Activated T-cell treated with anti-CD3 and anti-CD28 coated beads, Interleukin-2, amount 50 U/mL, for 48 hours (primary cell): ENCODE measurements at regions not wholly inside any gene's neighbourhood (a gene's known extent, or its start where the extent isn't known, plus 50 kb on each side); places are given as distances from the start of the nearest gene placed in this dataset.

ENCODE experiments used
- DNase-seq, 2 experiments: peaks; one replicate each; pipeline ENCODE4 v3.0.0-alpha.2; 2020

GRCh38 chr5:118253225-118254061 is 734.9 kb downstream of the DTWD2 start:
- no peak for DNase-seq

GRCh38 chr5:118249386-118249785 is 739.0 kb downstream of the DTWD2 start:
- DNase-seq = no peak

GRCh38 chr5:118247458-118247857 is 740.9 kb downstream of the DTWD2 start:
- no peak for DNase-seq

- no peak for DNase-seq
Observed at GRCh38 chr5:118243613-118244012, 744.7 kb downstream of the DTWD2 start.

- DNase-seq = no peak
Observed at GRCh38 chr5:118243068-118243467, 745.3 kb downstream of the DTWD2 start.

GRCh38 chr5:118236108-118236849 is 752.1 kb downstream of the DTWD2 start:
- DNase-seq = no peak

- no peak for DNase-seq
Observed at GRCh38 chr5:118233606-118234005, 754.7 kb downstream of the DTWD2 start.

- no peak for DNase-seq
Observed at GRCh38 chr5:118228489-118228888, 759.9 kb downstream of the DTWD2 start.

GRCh38 chr5:118224546-118224945 is 763.8 kb downstream of the DTWD2 start:
- no peak for DNase-seq

- no peak for DNase-seq
Observed at GRCh38 chr5:118220556-118221195, 767.7 kb downstream of the DTWD2 start.

GRCh38 chr5:118211606-118212005 is 776.7 kb downstream of the DTWD2 start:
- DNase-seq = no peak

- DNase-seq = no peak
Observed at GRCh38 chr5:118208031-118208453, 780.3 kb downstream of the DTWD2 start.

GRCh38 chr5:118199801-118200200 is 788.5 kb downstream of the DTWD2 start:
- no peak for DNase-seq

GRCh38 chr5:118196229-118196628 is 792.1 kb downstream of the DTWD2 start:
- no peak for DNase-seq

- no peak for DNase-seq
Observed at GRCh38 chr5:118195211-118195610, 793.1 kb downstream of the DTWD2 start.

- DNase-seq = no peak
Observed at GRCh38 chr5:118193194-118193905, 795.0 kb downstream of the DTWD2 start.

- DNase-seq = no peak
Observed at GRCh38 chr5:118185018-118185417, 803.3 kb downstream of the DTWD2 start.

- no peak for DNase-seq
Observed at GRCh38 chr5:118176146-118176545, 812.2 kb downstream of the DTWD2 start.

GRCh38 chr5:118174671-118175070 is 813.7 kb downstream of the DTWD2 start:
- DNase-seq = no peak

- no peak for DNase-seq
Observed at GRCh38 chr5:118173340-118173739, 815.0 kb downstream of the DTWD2 start.

- DNase-seq = no peak
Observed at GRCh38 chr5:118165619-118166018, 822.7 kb downstream of the DTWD2 start.

GRCh38 chr5:118156181-118156580 is 832.2 kb downstream of the DTWD2 start:
- DNase-seq = no peak

- no peak for DNase-seq
Observed at GRCh38 chr5:118146824-118147223, 841.5 kb downstream of the DTWD2 start.
